Skin of body (tissue), 1 donor: ENCODE measurements at regions not wholly inside any gene's neighbourhood (a gene's known extent, or its start where the extent isn't known, plus 50 kb on each side); places are given as distances from the start of the nearest gene placed in this dataset.
"Not testable (repeated sequence)": the region's sequence is repeated elsewhere in the genome, so short reads cannot be mapped to it uniquely, and the experiment has no call there.

ENCODE experiments used
- DNase-seq: peaks from one replicate; lab custom pipeline; 2025; lab: John Stamatoyannopoulos, UW

DNA sequence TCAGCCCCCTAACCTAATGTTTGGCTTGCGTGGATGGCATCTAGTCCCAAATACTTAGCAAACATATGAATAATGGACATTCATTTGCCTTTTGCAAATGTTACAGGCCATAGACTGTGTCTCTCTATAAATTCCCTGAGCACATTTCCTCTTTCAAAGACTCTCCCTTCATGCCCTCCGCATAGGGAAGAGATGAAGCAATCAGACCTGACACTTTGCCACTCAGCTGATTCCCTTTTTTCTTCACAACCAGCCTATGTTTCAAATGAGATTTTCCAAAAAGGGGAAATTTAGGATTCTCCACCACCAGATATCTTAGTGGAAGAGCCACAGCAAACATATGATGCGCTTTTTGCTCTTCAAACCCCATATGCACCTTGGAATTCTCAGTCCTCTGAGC lies 453.7 kb downstream of the STK39 start:
- DNase-seq, result no peak

GRCh38 chr2:167792126-167792525 lies 455.3 kb downstream of the STK39 start:
- no peak for DNase-seq

GRCh38 chr2:167790781-167791450 lies 456.5 kb downstream of the STK39 start:
- DNase-seq, result no peak

DNA sequence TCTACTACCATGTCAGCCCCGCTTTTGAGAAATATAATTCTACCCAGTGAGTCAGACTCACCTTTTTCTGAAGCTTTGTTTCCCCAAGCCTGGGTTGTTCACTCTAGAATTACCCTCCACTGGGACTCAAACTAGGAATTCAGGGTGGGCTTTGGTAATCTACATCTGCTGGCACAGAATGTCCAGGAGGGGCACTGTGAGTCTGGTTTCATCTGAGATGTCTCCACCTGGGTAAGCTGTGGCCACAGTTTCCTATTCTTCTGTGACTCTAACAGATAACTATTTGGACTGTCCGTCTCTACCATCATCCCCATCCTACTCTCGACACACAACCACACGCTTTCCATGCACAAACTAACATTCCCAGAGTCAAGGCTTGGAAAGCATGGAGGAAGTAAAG lies 457.2 kb downstream of the STK39 start:
- no peak for DNase-seq

GRCh38 chr2:167787562-167787961 lies 459.8 kb downstream of the STK39 start:
- no peak for DNase-seq

DNA sequence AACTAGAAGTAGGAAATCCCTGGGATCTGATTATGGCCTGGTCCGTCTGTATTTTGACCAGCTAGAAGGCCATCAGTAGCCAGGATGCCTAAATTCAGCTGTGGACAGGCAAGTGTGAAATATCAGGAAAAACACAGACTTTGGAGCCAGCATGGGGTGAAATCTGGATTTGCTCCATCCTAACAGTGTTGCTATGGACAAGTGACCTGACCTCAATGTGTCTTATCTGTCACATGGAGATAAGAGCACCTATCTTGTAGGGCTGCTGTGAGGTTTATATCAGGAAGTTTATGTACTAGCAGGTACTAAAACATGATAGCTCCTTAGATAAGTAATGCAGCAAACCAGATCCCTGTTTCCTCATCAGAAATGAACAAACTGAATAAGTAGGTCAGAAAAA lies 460.4 kb downstream of the STK39 start:
- no peak for DNase-seq

GRCh38 chr2:167785606-167786216 lies 461.7 kb downstream of the STK39 start:
- DNase-seq, result no peak

DNA sequence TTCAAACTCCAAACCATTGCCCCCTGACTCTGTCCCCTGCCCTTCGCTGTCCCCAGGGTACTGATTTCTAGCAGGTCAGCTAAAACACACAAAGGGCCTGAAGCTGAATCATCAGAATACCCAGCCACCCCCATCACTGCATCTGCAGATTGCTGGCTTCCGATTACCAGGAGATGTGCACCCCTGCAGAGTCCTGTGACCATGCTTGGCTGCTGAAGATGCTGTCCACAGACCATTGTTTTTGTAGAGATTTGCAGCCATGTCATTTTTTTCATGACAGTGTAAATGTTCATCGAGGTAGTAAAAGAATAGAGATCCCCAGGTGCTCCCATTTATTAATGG lies 463.3 kb downstream of the STK39 start:
- DNase-seq, result no peak

- DNase-seq, result no peak
Measured at GRCh38 chr2:167783261-167784083, 463.9 kb downstream of the STK39 start.

DNA sequence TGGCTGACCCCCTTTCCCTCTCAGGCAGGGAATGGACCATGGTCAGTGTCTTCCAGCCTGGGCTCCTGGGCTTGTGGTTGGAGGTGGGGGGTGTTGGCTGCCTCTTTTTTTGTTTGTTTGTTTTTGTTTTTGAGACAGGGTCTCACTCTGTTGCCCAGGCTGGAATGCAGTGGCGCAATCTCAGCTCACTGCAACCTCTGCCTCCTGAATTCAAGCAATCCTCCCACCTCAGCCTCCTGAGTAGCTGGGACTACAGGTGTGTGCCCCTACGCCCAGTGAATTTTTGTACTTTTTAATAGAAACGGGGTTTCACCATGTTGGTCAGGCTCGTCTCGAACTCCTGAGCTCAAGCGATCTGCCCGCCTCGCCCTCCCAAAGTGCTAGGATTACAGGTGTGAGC lies 465.8 kb downstream of the STK39 start:
- DNase-seq, result not testable (repeated sequence)

GRCh38 chr2:167776359-167776758 lies 471.0 kb downstream of the STK39 start:
- DNase-seq, result no peak

- DNase-seq, result no peak
Measured at GRCh38 chr2:167771628-167772027, 475.8 kb downstream of the STK39 start.

DNA sequence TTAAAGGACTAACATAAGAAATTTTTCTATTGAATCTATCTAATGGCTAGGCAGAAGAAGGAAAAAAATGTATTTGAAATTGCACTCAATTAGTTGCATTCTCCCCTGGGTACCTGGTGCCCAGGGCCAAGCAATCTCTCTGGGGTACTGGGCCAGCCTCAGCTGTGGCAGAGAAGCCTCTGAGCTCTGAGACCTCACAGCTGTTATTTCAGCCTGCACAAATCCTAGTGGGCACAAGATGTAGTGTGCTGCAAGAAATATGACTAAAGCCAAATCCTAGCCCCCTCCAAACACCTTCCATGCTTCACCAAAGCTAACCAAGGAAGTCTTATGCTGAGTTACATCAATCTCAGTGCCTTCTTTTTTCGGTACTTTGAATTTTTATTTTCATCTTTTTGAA lies 478.4 kb downstream of the STK39 start:
- DNase-seq, result no peak

DNA sequence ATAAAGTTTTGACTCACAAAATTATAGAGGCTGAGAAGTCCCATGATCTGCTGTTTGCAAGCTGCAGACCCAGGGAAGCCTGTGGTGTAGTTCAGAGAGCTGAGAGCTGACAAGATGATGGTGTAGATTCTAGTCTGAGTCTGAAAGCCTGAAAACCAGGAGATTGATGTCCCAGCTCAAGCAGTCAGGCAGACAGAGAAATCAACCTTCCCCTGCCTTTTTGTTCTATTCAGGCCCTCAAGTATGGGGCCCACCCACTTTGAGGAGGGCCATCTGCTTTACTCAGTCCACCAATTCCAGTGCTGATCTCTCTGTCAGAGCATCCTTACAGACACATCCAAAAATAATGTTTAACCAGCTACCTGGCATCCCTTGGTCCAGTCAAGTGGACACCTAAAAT lies 479.6 kb downstream of the STK39 start:
- DNase-seq, result no peak

DNA sequence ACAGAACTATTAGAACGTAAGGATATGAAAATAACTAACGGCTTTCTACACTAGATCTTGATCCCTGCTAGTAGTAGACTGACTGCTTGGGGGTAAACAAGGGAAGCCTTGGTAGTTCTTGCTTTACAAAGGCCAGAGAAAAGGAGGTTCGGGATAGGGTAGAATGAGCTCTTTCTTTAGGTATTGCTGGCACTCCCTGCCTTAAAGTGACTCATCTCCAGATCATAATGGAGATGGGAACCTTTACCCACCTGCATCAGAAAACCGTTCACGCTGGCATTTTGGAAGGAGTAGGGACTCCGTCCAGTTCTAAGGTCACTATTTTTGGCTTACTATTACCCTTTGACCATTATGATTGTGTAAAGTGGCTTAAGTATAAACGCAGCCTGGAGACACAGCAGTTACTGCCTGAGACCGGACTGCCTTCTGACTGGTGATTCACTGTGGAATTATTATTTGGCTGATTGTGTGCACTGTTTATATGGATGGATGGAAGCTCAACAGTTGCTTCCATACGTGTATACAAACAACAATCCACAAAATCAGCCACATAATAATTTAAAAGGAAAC lies 482.5 kb downstream of the STK39 start:
- DNase-seq, result no peak

GRCh38 chr2:167761465-167762136 lies 485.8 kb downstream of the STK39 start:
- no peak for DNase-seq

GRCh38 chr2:167759531-167759930 lies 487.9 kb downstream of the STK39 start:
- no peak for DNase-seq

- DNase-seq, result no peak
Measured at GRCh38 chr2:167758292-167758691, 489.1 kb downstream of the STK39 start.

- DNase-seq, result no peak
Measured at GRCh38 chr2:167756446-167756845, 490.9 kb downstream of the STK39 start.

GRCh38 chr2:167753142-167753541 lies 494.3 kb downstream of the STK39 start:
- no peak for DNase-seq

- no peak for DNase-seq
Measured at GRCh38 chr2:167752734-167753133, 494.7 kb downstream of the STK39 start.

- DNase-seq, result no peak
Measured at GRCh38 chr2:167750675-167751074, 496.7 kb downstream of the STK39 start.
